ENCODE measurements at regions not wholly inside any gene's neighbourhood (a gene's known extent, or its start where the extent isn't known, plus 50 kb on each side); places are given as distances from the start of the nearest gene placed in this dataset.

- no peak for TF ChIP-seq EZH2 (IDR thresholded peaks at IDR 0.05; ENCODE audit: insufficient read depth, poor library complexity, severe bottlenecking)
- TF ChIP-seq EZH2phosphoT487 (IDR thresholded peaks at IDR 0.05; ENCODE audit: insufficient read depth, low read depth) = no peak
Observed at GRCh38 chr13:106241974-106242953, 293.2 kb downstream of the EFNB2 start.
